K562 (cell line): ENCODE measurements at regions not wholly inside any gene's neighbourhood (a gene's known extent, or its start where the extent isn't known, plus 50 kb on each side); places are given as distances from the start of the nearest gene placed in this dataset.

Experiments
- ATF2 ChIP-seq: sonication (generic); formaldehyde crosslinking; IDR thresholded peaks from 2 replicates; pipeline ENCODE4 v1.8.1; 2022; ENCODE audit warnings: missing genetic modification reagents
- CBFB ChIP-seq: sonication (generic); formaldehyde crosslinking; IDR thresholded peaks from 2 replicates; pipeline ENCODE4 v1.4.0; 2020; ENCODE audit warnings: mild to moderate bottlenecking, missing genetic modification reagents
- CTBP1 ChIP-seq: fragments of 450-650 bp; IDR thresholded peaks from 2 replicates; pipeline ENCODE4 v1.6.1; 2016; ENCODE audit warnings: borderline replicate concordance
- HDAC6 ChIP-seq: IDR thresholded peaks from 2 replicates; pipeline ENCODE4 v1.6.1; 2012; ENCODE audit warnings: low read depth, mild to moderate bottlenecking, control low read depth, inconsistent platforms, low read length, moderate library complexity
- HINFP ChIP-seq: fragments of 450-650 bp; conservative IDR thresholded peaks from 2 replicates; pipeline ENCODE4 v1.6.1; 2016; ENCODE audit warnings: missing genetic modification characterization, low read depth, mild to moderate bottlenecking, control low read depth, missing compliant biosample characterization
- IRF9 ChIP-seq: fragments of 450-650 bp; IDR thresholded peaks from 2 replicates; pipeline ENCODE4 v1.6.1; 2016; ENCODE audit warnings: missing biosample characterization, missing genetic modification characterization
- L3MBTL2 ChIP-seq: fragments of 450-650 bp; IDR thresholded peaks from 2 replicates; pipeline ENCODE4 v1.6.1; 2016; ENCODE audit warnings: mild to moderate bottlenecking, moderate library complexity
- NR1H2 ChIP-seq: sonication (generic); formaldehyde crosslinking; IDR thresholded peaks from 2 replicates; pipeline ENCODE4 v1.4.0; 2020; ENCODE audit warnings: mild to moderate bottlenecking, missing genetic modification reagents
- POLR2AphosphoS5 ChIP-seq: IDR thresholded peaks from 2 replicates; pipeline ENCODE4 v1.6.1; 2011; ENCODE audit warnings: mild to moderate bottlenecking, low read depth, low read length, moderate library complexity; ENCODE audit not compliant: control insufficient read depth, insufficient read depth
- SNRNP70 ChIP-seq: fragments of 200-400 bp; formaldehyde crosslinking; optimal IDR thresholded peaks from 2 replicates; pipeline ENCODE3; 2017; ENCODE audit warnings: low read depth, low read length
- SRSF9 ChIP-seq: fragments of 200-400 bp; formaldehyde crosslinking; IDR thresholded peaks from 2 replicates; pipeline ENCODE4 v1.6.1; 2017; ENCODE audit warnings: low read depth, low read length, borderline replicate concordance
- ZBTB1 ChIP-seq: sonication (generic); formaldehyde crosslinking; IDR thresholded peaks from 2 replicates; pipeline ENCODE4 v1.8.1; 2023; ENCODE audit warnings: missing genetic modification reagents, low read depth, mild to moderate bottlenecking, borderline replicate concordance

GRCh38 chr1:221045842-221046831 lies 166.9 kb downstream of the HLX start:
- TF ChIP-seq POLR2AphosphoS5 (no peak), SNRNP70 (no peak), ZBTB1 (CRISPR knock-in tag) (no peak), SRSF9 (no peak), IRF9 (tag) (no peak), HINFP (no peak), ATF2 (no peak), NR1H2 (no peak), HDAC6 (no peak), CTBP1 (no peak), L3MBTL2 (peak; percentile 36; the same call in 1 of the 2 replicates), CBFB (CRISPR knock-in tag) (no peak)
